Peyer's patch (tissue), 4 donors: ENCODE measurements at regions not wholly inside any gene's neighbourhood (a gene's known extent, or its start where the extent isn't known, plus 50 kb on each side); places are given as distances from the start of the nearest gene placed in this dataset.

Source experiments
- CTCF ChIP-seq, 6 experiments: fragments of 450-650 bp in 4 of 6; fragments of 200-600 bp in 2 of 6; sonication (generic) in 1 of 6; IDR thresholded peaks; one replicate each; pipeline ENCODE4 v1.5.1; 2017 to 2019; ENCODE audit warnings: antibody characterized with exemption in 6 of 6, mild to moderate bottlenecking in 3 of 6, moderate library complexity in 1 of 6
- POLR2A ChIP-seq, 2 donors: fragments of 450-650 bp; IDR thresholded peaks; one replicate each; pipeline ENCODE4 v1.5.1; 2017; ENCODE audit warnings: antibody characterized with exemption in 2 of 2, mild to moderate bottlenecking in 2 of 2, moderate library complexity in 2 of 2

- TF ChIP-seq CTCF (IDR thresholded peaks at IDR 0.05) (no peak), POLR2A (IDR thresholded peaks at IDR 0.05) (no peak)
These were observed 216.0 kb upstream of the TPM1 start for GRCh38 chr15:62826561-62826960.
